ENCODE measurements at regions not wholly inside any gene's neighbourhood (a gene's known extent, or its start where the extent isn't known, plus 50 kb on each side); places are given as distances from the start of the nearest gene placed in this dataset.

DNA sequence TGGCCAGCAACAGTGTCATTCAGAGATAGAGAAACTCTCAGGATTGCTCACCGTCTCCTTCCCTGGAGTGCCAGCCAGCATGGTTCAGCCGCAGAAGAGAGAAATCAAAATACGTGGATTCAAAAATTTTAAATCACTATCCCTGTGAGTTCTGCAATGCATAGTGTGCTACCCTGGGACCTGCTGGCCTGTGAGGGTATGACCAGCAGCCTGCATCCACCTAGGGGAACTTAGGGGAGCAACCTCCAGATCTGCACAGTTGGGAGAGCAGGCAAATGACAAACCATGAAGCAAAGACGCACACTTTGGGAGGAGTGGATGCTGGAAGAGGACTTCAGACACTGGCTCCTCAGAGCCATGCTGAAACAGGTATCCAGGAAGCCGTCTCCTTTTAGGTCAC lies 639.3 kb downstream of the TNS3 start:
- Histone ChIP-seq H3K4me1 (ENCODE audit: control insufficient read depth, insufficient read depth, low read length) (no peaks in the 10 kb centered on the region), H3K9ac (ENCODE audit: control insufficient read depth, insufficient read depth, low read length) (no peak overlapping the region), H3K79me2 (ENCODE audit: control insufficient read depth, insufficient read depth, low read length) (no peaks in the 10 kb centered on the region), H3K4me3 (no peak overlapping the region), H3K9me3 (replicated peaks; ENCODE audit: control insufficient read depth, insufficient read depth, low read length) (no peaks in the 10 kb centered on the region), H4K20me1 (ENCODE audit: control insufficient read depth, insufficient read depth) (no peaks in the 10 kb centered on the region), H2AFZ (ENCODE audit: control insufficient read depth, low read depth, low read length) (no peak overlapping the region), H3K27ac (ENCODE audit: control insufficient read depth, insufficient read depth) (no peak overlapping the region), H3K4me2 (ENCODE audit: control insufficient read depth, insufficient read depth) (no peak overlapping the region), H3K36me3 (ENCODE audit: control insufficient read depth in 2 of 2, insufficient read depth in 2 of 2, low read length in 1 of 2) (no peaks in the 10 kb centered on the region), H3K27me3 (replicated peaks in 1 of 2; ENCODE audit: control insufficient read depth in 2 of 2, insufficient read depth in 2 of 2, low read length in 1 of 2) (no peaks in the 10 kb centered on the region)
- ChIA-PET SMC1A (ENCODE audit: uncharacterized antibody, unreplicated experiment) (interaction anchor here (1.6 kb wide), 1 partner anchor 270 kb away, joined by 3 read pairs; no protein-coding TSS in a partner anchor), POLR2A (no interaction called here), CTCF (interaction anchor here (1.4 kb wide), 1 partner anchor 9 kb away, joined by 3 read pairs; no protein-coding TSS in a partner anchor), RAD21 (ENCODE audit: unreplicated experiment) (no interaction called here)
- ATAC-seq (no peak), FAIRE-seq (no peak), DNase-seq (ENCODE audit: low read depth, low spot score) (no peak)
- WGBS (ENCODE audit: insufficient coverage, insufficient replicate concordance, low lambda C conversion rate, missing lambda C conversion rate) = 56% methylated on average over 5 of the region's 5 CpGs
- intact Hi-C loops (cut with micrococcal nuclease; ENCODE audit: unreplicated experiment) = loop anchor here (10.0 kb wide), 1 partner anchor 232 kb away; no protein-coding TSS in a partner anchor
- in situ Hi-C loops (cut with MboI) = no loop called here
- BruUV-seq (replicated peaks) = no TSS peak
- no peak for TF ChIP-seq CEBPB (IDR thresholded peaks at IDR 0.05; ENCODE audit: borderline replicate concordance in 1 of 2, low read depth in 2 of 2, low read length in 2 of 2)
- no peak for TF ChIP-seq BACH1 (IDR thresholded peaks at IDR 0.05; ENCODE audit: borderline replicate concordance)
- no peak for TF ChIP-seq ZBTB4 (CRISPR knock-in tag; IDR thresholded peaks at IDR 0.05)
- TF ChIP-seq SREBF2 (IDR thresholded peaks at IDR 0.05; ENCODE audit: low read length) = no peak
- no peak for TF ChIP-seq KDM1A (IDR thresholded peaks at IDR 0.05; ENCODE audit: borderline replicate concordance)
- TF ChIP-seq, protein P1, sequence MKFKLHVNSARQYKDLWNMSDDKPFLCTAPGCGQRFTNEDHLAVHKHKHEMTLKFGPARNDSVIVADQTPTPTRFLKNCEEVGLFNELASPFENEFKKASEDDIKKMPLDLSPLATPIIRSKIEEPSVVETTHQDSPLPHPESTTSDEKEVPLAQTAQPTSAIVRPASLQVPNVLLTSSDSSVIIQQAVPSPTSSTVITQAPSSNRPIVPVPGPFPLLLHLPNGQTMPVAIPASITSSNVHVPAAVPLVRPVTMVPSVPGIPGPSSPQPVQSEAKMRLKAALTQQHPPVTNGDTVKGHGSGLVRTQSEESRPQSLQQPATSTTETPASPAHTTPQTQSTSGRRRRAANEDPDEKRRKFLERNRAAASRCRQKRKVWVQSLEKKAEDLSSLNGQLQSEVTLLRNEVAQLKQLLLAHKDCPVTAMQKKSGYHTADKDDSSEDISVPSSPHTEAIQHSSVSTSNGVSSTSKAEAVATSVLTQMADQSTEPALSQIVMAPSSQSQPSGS (IDR thresholded peaks at IDR 0.05; ENCODE audit: low read length) = no peak
- TF ChIP-seq NFYA (IDR thresholded peaks at IDR 0.05; ENCODE audit: borderline replicate concordance, low read depth, low read length) = no peak
- TF ChIP-seq RUNX3 (IDR thresholded peaks at IDR 0.05; ENCODE audit: low read length) = no peak
- no peak for TF ChIP-seq IRF5 (IDR thresholded peaks at IDR 0.05; ENCODE audit: borderline replicate concordance)
- TF ChIP-seq SMC3 (IDR thresholded peaks at IDR 0.05; ENCODE audit: borderline replicate concordance, low read length) = no peak
- no peak for TF ChIP-seq ZBTB33 (IDR thresholded peaks at IDR 0.05)
- TF ChIP-seq SREBF1 (IDR thresholded peaks at IDR 0.05; ENCODE audit: low read length) = no peak
